Ureter (tissue), 1 donor: ENCODE measurements at regions not wholly inside any gene's neighbourhood (a gene's known extent, or its start where the extent isn't known, plus 50 kb on each side); places are given as distances from the start of the nearest gene placed in this dataset.

ENCODE experiments used
- DNase-seq: peaks from one replicate; pipeline ENCODE4 v3.0.0-alpha.2; 2020; ENCODE audit warnings: low spot score
- donor health status: DM: yes; HTN: yes; CAD: no.

DNA sequence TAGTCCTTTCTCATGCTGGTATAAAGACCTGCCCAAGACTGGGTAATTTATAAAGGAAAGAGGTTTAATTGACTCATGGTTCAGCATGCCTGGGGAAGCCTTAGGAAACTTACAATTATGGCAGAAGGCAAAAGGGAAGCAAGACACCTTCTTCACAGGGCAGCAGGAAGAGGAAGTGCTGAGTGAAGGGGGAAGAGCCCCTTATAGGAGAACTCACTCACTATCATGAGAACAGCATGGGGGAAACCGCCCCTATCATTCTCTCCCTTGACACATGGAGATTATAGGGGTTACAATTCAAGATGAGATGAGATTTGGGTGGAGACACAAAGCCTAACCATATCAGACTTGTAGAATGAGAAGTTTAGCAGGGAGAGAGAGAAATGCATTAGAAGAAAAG, 373.3 kb upstream of the DIAPH2 start:
- no peak for DNase-seq

DNA sequence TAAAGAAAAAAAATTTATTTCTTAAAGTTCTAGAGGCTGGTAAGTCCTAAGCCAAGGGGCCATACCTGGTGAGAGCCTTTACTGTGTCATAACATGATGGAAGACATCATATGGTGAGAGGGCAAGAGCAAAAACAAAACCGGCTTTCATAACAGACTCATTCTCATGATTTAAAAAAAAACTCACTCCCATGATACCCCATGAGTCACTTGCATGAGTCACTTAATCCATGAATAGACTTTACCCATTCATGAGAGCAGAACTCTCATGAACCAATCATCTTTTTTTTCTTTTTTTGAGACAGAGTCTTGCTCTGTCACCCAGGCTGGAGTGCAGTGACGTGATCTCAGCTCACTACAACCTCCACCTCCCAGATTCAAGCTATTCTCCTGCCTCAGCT, 369.7 kb upstream of the DIAPH2 start:
- DNase-seq: no peak

- no peak for DNase-seq
Observed at GRCh38 chrX:96361844-96362243, 322.8 kb upstream of the DIAPH2 start.

DNA sequence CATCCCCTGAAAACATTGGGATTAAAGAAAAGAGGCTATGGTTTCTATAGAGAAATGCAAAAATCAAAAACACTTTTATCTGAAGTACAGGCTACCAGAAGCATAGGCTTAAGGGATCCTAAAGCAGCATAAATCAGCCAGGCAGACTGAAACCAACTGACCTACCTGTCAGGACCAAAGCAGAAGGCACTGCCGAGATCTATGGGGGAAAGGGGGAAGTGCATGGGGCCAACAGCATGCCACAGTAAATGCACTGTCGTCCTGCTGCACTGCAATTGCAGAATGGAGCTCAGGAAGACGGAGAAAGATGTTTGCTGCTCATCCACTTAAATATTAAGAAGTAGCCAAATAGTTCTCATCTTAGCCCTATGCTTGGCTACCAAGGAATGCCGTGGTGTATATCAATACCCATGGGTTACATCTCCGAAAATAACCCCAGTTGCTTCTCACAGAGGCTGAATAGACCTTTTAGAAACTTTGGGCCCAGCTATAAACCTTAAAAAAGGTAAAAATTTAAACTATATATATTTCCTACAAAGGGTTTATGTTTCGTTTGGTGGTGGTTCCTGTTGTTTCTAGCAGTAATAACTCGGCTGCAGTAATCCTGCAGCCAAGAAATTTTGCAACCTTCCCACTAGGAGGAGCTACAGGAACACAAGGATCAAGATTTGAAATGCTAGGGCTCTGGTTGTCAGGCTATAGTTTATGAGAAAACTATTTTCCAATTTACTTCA, 312.2 kb upstream of the DIAPH2 start:
- no peak for DNase-seq

DNA sequence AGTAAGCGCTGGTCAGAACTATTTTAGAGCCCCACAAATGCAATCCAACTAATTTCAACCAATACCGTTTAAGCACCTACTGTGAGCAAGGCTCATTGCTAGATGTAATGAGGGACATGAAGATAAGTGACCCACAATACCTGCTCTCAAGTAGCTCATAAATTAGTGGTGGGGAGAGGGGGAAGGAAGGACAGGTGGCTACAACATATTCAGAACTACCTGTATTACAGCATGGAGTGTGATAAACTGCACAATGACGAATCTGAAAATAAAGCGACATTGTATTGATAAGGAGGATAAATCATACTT, 311.6 kb upstream of the DIAPH2 start:
- DNase-seq: no peak

GRCh38 chrX:96376266-96376665, 308.4 kb upstream of the DIAPH2 start:
- DNase-seq: no peak

- DNase-seq: no peak
Observed at GRCh38 chrX:96379951-96380350, 304.7 kb upstream of the DIAPH2 start.

DNA sequence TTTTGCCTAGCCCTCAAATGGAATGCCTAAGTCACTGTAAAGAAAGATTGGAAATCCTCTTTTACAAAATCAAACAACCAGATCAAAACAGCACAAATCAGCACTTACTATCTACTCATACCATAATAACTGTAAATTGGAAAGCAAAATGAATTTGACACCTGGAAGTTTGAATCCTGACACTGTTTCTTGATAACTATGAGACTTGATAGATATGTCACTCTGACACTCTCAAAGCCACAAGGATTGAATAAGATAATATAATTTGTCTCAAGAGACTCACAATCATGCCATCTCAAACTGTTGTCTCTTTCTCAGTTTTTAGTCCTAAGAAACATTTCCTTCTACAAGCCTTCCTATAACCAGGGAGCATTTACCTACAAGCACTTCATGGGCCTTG, 302.6 kb upstream of the DIAPH2 start:
- no peak for DNase-seq

DNA sequence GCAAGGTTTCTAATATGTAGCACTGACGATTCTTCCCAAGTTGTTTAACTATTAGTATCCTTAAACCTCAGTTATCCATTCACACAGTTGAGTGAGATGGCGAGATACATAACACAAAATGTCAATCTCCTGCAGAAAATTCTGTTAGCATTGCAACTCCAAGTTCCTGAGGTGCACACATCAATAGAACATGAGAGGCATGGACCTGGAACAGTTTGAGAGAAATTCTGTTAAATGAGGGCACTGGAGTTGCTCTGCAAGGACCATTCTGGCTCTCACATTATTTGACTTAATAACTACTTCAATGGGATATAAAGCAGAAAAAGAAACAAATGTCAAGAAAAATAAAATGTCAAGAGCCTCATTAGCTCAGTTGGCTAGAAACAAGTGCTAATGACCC, 301.2 kb upstream of the DIAPH2 start:
- no peak for DNase-seq

DNA sequence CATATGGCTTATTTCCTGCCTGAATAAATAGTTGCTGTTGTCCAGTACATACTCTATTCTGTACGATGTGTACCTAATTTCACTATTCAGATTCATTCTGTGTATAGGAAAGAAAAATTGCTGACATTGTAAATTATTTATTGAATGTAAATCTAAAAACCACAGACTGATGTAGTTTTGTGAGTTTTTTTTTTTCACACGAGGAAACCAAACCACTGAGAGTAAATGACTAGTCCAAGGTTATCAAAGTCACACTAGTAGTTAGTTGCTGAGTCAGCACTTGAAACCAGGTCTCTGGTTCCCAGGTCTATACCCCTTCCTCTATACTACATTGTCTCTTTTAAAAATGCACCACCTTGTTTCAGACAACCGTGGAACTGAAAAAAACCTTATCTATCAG, 298.3 kb upstream of the DIAPH2 start:
- no peak for DNase-seq

- DNase-seq: no peak
Observed at GRCh38 chrX:96386981-96387380, 297.7 kb upstream of the DIAPH2 start.

DNA sequence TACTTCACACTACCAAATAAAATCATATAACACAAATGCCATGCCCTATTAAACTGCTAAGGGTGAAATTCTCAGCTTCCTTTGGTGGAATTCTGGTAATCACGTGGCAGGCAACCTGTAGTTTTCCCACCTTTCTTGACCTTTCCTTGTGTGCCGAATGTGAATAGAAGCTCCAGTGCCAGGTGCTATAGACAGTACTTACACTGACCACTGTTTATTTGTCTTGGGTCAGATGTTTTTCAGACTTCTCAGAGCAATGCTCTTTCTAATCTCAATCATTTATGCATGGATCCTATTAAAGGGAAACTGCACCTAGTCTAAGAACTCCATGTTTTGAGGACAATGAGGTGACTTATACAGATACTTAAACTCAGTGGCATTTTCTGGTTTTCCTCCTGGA, 296.8 kb upstream of the DIAPH2 start:
- DNase-seq: no peak

DNA sequence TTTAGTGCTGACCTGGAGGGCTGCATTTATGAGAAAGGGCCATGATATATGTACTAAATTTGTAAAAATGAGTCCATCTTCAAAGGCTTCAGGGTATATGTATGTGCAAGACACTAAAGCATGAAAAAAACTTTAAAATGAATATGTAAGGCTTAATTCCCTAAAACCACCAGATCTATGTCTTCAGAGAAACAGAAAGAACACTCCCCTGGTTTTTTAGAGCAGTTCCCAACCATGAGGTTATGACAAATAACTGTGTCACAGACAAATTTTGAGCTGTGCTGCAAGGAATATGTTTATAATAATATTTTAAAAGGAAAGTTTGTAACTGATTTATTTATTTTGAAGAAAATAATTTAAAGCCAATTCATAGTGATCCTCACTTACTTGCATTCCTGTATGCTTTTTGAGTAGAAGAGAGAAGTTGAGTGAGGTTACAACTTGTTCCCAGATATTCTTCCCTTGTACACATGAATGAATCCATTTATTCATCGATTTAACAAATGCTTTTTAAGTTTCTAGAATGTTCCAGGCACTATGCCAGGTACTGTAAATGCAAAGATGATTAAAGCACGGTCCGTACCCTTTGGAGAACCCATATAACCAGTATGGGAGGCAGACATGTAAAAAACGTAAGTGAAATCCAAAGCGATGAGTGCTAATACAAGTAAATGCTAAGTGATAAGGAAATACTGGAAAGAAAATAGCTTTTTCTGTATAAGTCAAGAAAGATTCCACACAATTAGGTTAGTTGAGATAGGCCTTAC, 295.2 kb upstream of the DIAPH2 start:
- DNase-seq: no peak

GRCh38 chrX:96394598-96394997, 290.0 kb upstream of the DIAPH2 start:
- no peak for DNase-seq

GRCh38 chrX:96403446-96403845, 281.2 kb upstream of the DIAPH2 start:
- no peak for DNase-seq

DNA sequence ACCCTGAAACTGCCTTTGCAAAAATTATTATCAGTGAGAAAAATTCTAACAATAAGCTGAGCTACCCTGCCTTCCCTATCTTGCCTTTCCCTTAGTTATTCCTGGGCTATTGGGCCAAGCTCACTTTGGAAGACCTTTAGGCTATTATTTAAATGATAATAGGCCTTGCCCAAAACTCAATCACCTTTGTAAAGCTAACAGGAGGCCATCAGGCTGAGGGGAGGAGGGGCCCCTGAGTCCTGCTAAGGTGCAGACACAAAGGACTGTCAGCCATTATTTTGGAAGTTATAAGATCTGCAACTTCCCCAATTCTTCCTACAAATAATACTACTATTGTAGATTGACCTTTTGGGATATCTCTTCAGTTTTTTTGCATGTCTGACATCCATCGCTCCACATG, 278.8 kb upstream of the DIAPH2 start:
- DNase-seq: no peak

DNA sequence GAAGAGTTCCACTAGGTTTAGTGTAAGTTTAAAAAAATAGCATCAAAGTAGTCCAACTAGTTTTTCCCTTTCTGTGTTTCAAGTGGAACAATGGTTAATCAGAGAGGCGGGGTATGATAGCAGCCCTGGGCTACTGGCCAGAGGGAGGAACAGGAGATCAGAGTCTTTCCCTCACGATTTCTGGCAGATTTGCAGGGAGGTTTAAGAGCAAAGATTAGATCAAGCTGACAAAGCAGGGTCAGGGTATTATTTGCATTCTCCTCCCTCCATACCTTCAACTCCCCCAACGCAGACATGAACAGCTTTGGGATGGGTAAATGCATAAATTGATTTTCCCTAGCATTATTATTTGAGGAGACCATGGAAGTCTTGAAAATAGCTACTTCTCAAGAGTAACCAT, 277.6 kb upstream of the DIAPH2 start:
- DNase-seq: peak; percentile 44

DNA sequence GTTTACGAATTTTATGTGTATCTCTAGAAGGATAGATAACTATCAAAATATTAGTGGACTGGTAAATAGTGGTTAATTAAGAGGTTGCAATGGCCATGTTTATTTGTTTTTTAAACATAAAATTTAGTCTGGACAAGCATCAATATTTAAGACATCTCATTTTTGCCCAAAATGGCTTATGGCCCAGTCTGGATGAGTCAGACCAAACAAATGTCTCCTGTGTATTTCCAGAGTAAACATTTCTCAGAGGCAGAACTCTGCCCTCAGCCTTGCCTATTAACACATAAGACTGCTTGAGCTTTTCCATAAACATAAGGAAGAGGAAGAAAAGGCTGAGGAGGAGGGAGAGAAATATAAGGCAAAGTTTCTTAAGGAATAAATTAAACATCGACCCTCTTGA, 277.1 kb upstream of the DIAPH2 start:
- DNase-seq: no peak

DNA sequence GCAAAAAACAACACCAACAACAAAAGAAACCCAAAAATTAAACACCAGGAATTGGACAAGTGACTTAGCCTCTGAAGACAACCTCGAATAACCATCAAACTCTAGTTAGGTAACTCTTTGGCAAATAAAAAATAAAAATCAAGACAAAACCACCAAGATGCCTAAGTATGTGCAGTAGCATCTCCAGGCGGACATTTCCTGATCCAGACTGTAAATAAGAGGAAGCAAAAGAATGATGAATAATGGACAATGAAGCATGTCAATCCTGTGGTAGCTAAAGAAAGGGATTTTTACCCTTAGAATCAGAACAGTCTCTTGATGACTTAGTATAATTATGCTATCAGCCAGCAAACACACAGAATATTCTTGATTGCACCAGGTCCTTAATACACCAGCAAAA, 276.7 kb upstream of the DIAPH2 start:
- no peak for DNase-seq

GRCh38 chrX:96410927-96411326, 273.7 kb upstream of the DIAPH2 start:
- no peak for DNase-seq

- no peak for DNase-seq
Observed at GRCh38 chrX:96417695-96418094, 266.9 kb upstream of the DIAPH2 start.

DNA sequence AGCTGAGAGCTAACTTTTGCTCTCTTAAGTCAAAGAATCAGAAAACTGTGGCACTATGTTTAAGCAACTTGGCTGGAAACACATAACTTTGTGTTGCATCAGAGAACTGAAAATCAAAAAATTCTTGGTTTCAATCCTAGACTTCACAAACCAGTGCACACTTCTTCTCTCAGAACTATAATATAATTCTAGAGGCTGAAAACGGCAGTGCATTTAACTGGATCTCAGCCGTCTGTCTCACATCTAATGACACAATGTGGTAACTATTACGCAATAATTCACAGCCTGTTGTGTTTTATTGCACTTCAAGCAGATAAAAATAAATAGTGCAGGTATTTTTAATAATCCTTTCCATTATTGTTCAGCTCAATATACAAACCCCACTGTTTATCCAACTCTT, 260.6 kb upstream of the DIAPH2 start:
- no peak for DNase-seq

DNA sequence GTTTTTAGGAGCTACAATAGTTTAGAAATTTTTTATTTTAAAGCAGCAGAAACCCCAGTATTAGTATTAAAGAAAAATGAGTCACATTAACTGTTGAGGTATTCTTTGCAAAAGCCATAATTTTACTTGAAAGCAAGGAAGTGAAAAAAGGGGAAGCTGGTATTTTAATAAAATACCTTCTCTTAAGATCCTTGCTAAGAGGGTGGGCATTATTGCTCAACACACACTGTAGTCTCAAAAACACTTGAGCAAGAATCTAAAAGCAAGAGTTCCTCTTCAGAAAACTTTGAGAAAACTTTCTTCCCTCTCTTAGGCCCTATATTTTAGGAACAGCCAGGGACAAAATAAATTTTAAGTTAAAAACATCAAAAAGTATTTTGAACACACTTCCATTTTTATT, 259.4 kb upstream of the DIAPH2 start:
- DNase-seq: no peak
